ENCODE measurements at regions not wholly inside any gene's neighbourhood (a gene's known extent, or its start where the extent isn't known, plus 50 kb on each side); places are given as distances from the start of the nearest gene placed in this dataset.

DNA sequence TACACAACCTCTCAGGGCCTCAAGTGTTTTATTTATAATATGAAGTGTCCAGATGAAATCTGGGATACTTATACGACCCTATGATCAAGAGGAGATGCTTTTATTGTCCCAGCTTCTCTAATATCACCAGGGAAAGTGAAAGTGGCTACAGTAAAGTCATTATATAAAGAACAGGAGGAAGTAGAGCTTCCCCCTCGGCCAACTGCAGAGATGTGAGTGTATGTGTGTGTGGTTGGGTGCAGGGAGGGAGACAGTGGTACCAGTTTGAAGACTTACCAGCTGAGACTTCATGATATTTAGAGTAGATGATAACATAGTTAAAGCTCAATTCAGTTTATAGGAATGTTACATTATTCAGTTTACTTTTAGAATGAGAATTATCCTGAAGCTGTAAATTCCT, 373.6 kb upstream of the DDI1 start:
- DNase-seq (ENCODE audit: low spot score) = no peak

DNA sequence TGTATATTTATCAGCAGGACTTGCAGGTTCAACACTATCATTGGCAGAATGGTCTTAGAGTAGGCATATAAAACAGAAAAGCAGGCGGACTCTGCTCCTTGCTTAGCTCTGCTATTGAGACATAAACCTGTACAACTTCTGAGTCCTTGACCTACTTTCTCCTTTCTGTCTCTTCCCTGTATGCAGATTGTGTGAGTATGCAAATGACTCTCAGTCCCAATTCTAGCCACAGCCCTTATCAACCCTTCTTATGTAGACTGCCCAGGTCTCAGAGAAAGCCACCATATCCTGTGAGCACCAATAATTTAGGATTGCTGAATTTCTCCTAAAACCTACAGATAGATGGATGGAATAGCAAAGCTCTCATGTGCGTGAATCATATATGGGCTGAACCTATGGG, 367.6 kb upstream of the DDI1 start:
- DNase-seq (ENCODE audit: low spot score) = no peak

GRCh38 chr11:103671143-103671651, 365.2 kb upstream of the DDI1 start:
- no peak for DNase-seq (ENCODE audit: low spot score)

GRCh38 chr11:103673773-103674172, 362.7 kb upstream of the DDI1 start:
- peak; percentile 26 for DNase-seq (ENCODE audit: low spot score)

DNA sequence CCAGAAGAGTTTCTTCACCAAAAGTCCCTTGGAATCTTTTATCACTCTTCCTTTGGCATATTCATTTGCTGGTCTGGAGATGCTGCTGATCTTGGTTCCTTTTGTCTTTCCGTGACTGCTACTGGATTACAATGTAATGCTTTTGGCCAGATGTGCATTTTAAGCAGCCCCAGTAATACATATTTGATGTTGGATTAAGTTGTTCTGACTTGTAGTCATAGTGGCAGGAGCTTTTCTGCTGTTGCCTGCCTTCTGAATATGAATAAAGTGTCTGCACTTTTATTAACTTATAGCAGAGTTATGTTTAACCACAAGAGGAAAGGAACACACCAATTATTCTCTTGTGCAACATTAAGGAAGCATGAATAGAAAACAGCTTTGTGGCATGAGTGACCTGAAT, 360.0 kb upstream of the DDI1 start:
- no peak for DNase-seq (ENCODE audit: low spot score)

- DNase-seq (ENCODE audit: low spot score) = no peak
These were observed 355.6 kb upstream of the DDI1 start for GRCh38 chr11:103680826-103681225.

DNA sequence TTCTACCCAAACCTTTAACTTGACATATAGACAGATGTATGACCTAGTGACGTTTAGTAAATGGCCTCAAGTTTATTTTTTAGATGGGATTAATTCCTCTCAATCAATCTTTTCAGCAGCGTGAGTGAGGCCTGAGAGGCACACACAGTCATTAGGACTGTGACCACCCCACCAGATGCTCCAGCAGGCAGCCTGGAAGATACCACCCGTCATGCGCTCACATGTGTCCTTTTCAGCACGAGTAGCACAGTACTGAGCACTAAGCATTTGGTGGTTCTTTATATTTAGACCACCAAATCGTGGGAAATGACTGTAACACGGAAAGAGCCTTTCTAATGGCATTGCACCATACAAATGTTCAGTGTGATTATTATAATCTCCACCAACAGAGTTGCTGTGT, 354.6 kb upstream of the DDI1 start:
- no peak for DNase-seq (ENCODE audit: low spot score)

- DNase-seq (ENCODE audit: low spot score) = peak; percentile 79
These were observed 353.9 kb upstream of the DDI1 start for GRCh38 chr11:103682318-103683184.

GRCh38 chr11:103683576-103683975, 352.9 kb upstream of the DDI1 start:
- no peak for DNase-seq (ENCODE audit: low spot score)

DNA sequence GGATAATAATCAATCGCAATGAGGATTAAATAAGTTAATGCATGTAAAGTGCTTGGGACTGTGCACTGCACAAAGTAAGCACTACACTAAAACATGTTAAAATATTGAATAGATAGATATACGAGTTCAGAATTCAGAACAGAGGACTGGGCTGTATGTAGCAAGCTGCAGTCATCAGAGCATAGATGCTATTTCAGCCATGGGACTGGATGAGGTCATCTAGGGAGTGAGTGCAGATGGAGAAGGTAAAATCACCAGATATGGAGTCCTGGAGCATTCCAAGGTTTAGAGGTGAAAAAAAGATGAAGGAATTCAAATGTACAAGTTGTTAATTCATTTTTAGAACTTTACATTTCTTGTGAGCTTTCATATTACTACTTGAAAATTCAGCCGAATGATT, 347.5 kb upstream of the DDI1 start:
- no peak for DNase-seq (ENCODE audit: low spot score)

GRCh38 chr11:103690356-103690755, 346.1 kb upstream of the DDI1 start:
- no peak for DNase-seq (ENCODE audit: low spot score)

DNA sequence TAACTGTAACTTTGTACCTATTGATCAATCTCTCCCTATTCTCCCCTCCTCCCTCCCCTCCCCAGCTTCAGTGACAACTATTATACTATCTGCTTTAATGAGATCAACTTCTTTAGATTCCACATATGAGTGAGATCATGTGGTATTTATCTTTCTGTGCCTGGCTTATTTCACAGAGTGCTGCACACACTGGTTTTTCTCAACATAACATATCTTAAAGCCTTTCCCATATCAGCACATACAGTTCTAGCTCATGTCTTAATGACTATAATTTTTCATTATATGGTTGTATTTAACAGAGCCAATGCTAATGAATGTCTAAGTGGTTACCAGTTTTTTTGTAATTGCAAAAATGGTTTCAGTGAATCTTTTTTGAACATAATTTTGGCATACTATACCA, 340.3 kb upstream of the DDI1 start:
- no peak for DNase-seq (ENCODE audit: low spot score)

- DNase-seq (ENCODE audit: low spot score) = peak; percentile 20
These were observed 337.2 kb upstream of the DDI1 start for GRCh38 chr11:103699216-103699615.

DNA sequence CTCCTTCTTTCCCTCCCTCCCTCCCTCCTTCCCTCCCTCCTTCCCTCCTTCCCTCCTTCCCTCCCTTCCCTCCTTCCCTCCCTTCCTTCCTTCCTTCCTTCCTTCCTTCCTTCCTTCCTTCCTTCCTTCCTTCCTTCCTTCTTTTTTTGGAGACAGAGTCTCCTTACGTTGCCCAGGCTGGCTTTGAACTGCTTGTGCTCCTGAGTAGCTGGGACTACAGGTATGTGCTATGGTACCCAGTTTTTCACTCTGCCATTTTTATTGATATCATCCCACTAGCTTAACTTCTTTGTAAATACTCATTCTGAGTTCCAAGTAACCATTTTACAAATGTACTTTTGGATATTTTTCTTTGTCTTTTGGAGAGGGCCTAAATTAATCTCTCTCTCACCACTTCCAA, 336.8 kb upstream of the DDI1 start:
- DNase-seq (ENCODE audit: low spot score) = no peak

DNA sequence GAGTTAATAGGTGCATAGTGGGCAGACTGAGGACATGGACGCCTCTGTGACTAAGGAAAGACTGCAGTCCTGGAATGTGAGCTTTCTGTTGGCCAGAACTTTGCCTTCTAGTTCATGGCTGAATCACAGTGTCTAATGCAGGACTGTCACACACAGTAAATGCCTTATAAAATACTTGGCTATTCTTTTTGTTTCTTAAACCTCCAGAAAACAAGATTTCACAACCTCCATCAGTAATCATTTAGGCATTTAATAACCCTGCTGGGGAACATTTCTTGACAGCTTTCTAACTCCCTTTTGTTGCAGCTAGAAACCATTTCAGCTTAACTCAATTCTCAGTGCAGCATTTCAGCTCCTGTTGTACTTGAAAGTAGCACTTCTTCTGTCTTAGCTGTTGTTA, 335.8 kb upstream of the DDI1 start:
- peak; percentile 70 for DNase-seq (ENCODE audit: low spot score)

DNA sequence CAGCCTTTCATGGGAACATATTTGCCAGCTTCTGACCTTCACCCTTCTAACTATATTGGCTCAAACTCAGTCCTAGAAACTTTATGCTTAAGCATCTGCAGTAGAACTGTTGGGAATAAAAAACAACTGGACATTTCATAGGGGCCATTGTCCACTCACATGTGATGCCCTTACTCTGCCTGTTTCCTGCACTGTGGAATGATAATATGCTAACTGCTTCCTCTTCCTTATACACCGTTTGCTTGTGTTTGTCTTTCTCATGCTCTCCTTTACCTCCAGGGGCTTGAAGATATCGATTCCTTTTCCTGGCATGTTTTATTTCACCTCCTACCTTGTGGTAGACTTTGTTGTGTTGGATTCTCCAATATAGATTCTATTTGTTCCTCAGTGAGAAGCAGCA, 333.0 kb upstream of the DDI1 start:
- DNase-seq (ENCODE audit: low spot score) = no peak

- no peak for DNase-seq (ENCODE audit: low spot score)
These were observed 332.5 kb upstream of the DDI1 start for GRCh38 chr11:103703954-103704353.

DNA sequence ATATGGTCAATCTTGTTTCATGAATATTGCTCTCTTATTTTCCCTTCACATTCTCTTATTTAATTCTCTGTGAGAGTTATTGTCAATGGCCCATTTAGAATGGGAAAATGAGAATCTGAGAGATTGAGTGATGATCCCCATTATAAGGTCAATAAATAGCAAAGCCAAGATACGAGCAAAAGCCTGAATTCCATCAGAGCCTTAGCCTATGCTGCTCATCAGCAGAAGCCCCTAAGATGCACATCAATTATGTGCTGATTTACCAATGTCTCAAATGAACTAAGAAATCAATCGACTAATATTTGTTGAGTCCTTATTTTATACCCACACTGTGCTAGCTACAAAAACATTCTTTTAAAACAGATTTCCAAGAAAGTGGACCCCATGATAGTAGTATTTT, 330.8 kb upstream of the DDI1 start:
- no peak for DNase-seq (ENCODE audit: low spot score)

DNA sequence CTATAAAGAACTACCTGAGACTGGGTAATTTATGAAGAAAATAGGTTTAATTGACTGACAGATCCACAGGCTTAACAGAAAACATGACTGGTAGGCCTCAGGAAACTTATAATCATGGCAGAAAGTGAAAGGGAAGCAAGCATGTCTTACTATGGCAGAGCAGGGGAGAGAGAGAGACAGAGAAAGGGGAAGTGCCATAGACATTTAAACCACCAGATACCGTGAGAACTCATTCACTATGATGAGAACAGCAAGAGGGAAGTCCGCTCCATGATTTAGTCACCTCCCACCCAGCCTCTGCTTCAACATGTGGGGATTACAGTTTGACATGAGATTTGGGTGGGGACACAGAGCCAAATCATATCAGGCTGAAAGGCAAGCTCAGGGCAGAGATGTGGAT, 327.1 kb upstream of the DDI1 start:
- DNase-seq (ENCODE audit: low spot score) = no peak

- peak; percentile 53 for DNase-seq (ENCODE audit: low spot score)
These were observed 322.2 kb upstream of the DDI1 start for GRCh38 chr11:103714246-103714645.

- no peak for DNase-seq (ENCODE audit: low spot score)
These were observed 320.1 kb upstream of the DDI1 start for GRCh38 chr11:103716363-103716762.

GRCh38 chr11:103727262-103727661, 309.2 kb upstream of the DDI1 start:
- DNase-seq (ENCODE audit: low spot score) = no peak

DNA sequence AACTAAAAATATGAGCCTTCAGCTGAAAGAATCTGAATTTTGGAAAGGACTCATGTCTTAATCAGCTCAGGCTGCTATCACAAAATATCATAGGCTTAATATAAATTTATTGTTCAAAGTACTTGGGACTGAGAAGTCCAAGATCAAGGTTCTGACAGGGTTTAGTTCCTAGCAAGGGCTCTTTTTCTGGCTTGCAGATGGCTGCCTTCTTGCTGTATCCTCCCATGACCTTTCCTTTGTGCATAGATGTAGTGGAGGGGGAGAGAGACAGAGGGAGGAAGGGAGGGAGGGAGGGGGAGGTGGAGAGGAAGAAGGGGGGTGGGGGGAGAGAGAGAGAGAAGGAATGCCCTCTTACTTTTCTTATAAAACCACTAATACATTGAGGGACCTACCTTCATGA, 306.8 kb upstream of the DDI1 start:
- DNase-seq (ENCODE audit: low spot score) = no peak
